ENCODE measurements at regions not wholly inside any gene's neighbourhood (a gene's known extent, or its start where the extent isn't known, plus 50 kb on each side); places are given as distances from the start of the nearest gene placed in this dataset.

DNA sequence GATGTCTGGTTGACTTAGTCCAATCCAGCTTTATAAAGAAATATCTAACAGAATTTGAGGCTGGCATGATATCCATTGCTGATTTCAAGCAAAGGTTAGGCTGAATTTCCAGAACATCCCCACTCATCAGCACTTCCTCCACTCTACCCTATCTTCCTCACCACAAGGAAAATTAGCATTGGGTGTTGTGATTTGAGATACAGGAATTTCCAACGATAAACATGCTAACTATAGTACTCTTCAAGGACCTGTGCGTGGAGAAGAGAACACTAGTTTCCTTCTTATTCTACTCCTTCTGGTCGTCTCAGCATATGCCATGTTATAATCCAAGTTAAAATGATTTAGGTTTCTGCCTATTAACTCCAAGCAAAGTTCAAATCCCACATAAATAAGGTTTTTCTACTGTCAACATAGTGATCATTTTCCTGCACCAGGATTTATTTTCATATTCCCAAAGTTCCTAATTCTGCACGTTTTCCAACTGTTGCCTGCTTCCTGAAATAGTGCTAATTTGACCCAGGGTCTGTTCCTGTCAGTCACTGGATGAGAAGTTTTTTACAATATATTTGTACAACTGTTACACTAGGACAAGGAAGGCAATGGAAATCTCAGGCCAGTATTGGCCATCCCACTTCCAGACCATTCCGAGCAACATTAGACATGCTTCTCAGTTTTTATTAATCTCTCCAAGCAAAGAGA is 177.6 kb upstream of the EDNRA start:
- H3K4me3 ChIP-seq, result no peak overlapping the region
- DNase-seq, result no peak
- no peaks in the 10 kb centered on the region for H3K4me1 ChIP-seq
- WGBS, 5 donors, result 52 to 69% (median 62%) methylated on average over 5 of the region's 5 CpGs
- no peaks in the 10 kb centered on the region for H3K27me3 ChIP-seq
- no peak overlapping the region for H3K27ac ChIP-seq
- intact Hi-C loops (cut with DNase I; ENCODE audit: low total_unique reads), result no loop called here
- TF ChIP-seq, protein P1, sequence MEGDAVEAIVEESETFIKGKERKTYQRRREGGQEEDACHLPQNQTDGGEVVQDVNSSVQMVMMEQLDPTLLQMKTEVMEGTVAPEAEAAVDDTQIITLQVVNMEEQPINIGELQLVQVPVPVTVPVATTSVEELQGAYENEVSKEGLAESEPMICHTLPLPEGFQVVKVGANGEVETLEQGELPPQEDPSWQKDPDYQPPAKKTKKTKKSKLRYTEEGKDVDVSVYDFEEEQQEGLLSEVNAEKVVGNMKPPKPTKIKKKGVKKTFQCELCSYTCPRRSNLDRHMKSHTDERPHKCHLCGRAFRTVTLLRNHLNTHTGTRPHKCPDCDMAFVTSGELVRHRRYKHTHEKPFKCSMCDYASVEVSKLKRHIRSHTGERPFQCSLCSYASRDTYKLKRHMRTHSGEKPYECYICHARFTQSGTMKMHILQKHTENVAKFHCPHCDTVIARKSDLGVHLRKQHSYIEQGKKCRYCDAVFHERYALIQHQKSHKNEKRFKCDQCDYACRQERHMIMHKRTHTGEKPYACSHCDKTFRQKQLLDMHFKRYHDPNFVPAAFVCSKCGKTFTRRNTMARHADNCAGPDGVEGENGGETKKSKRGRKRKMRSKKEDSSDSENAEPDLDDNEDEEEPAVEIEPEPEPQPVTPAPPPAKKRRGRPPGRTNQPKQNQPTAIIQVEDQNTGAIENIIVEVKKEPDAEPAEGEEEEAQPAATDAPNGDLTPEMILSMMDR (IDR thresholded peaks at IDR 0.05), result no peak
- TF ChIP-seq POLR2AphosphoS5 (IDR thresholded peaks at IDR 0.05) (no peak), EP300 (IDR thresholded peaks at IDR 0.05) (no peak), POLR2A (IDR thresholded peaks at IDR 0.05) (no peak)
- no peaks in the 10 kb centered on the region for H3K36me3 ChIP-seq
- no peaks in the 10 kb centered on the region for H3K9me3 ChIP-seq

DNA sequence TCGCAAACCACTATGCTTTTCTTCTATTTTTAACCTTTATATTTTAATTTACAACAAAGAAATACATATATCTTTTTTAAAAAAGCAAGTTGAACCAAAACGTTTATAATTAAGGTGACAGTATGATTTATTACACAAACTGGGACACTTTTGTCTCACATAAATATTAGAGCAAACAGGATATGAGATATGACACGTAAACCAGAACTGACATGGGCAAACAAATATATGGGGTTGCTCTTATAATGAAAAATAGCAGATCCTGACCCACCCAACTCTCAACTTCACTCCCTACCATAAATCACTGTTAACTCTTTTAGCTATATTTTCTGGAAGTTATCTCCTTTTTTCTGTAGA is 177.0 kb upstream of the EDNRA start:
- H3K9me3 ChIP-seq, result no peaks in the 10 kb centered on the region
- no peaks in the 10 kb centered on the region for H3K36me3 ChIP-seq
- H3K27me3 ChIP-seq, result no peaks in the 10 kb centered on the region
- intact Hi-C loops (cut with DNase I; ENCODE audit: low total_unique reads), result no loop called here
- H3K4me3 ChIP-seq, result no peak overlapping the region
- DNase-seq, result no peak
- H3K4me1 ChIP-seq, result no peaks in the 10 kb centered on the region
- H3K27ac ChIP-seq, result no peak overlapping the region
- no peak for TF ChIP-seq POLR2A (IDR thresholded peaks at IDR 0.05)
- no peak for TF ChIP-seq EP300 (IDR thresholded peaks at IDR 0.05)
- TF ChIP-seq POLR2AphosphoS5 (IDR thresholded peaks at IDR 0.05), result no peak
- TF ChIP-seq, protein P1 (IDR thresholded peaks at IDR 0.05), result no peak
- WGBS, 5 donors, result 34 to 37% (median 36%) methylated on average over 3 of the region's 3 CpGs

DNA sequence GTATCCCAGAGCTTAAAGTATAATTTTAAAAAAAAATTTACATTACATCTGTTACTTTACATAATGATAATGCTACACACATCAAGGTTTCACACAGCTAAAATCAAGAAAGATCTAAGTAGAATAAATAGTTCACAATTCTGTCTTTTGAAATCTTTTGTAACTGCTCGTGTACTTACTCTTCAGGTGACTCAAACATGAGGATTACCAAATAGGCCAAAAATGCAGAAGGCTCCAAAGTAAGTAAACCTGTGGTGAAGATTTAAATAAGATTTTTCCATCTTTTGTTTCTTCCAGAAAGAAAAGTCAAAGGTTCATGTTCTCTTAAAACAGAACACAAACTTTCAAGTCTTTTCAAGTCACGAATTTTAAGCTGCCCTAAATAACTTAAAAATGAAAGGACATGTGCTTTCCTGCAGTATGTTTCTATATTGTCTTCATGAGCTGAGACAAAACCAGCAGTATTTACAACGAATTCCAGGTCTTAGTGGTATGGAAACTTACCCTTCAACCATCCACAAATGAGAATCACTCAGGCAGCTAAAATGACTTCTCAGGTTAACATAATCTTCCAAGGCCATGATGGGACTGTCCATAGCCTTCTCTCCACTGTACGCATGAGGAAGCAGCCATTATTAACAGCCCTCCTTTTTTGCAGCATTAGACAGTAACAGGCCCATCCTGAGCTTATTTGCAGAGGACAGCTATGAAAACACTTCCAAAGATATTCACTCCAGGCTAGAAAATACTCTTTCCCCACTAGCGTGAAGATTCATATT is 172.8 kb upstream of the EDNRA start:
- H3K27ac ChIP-seq, result no peak overlapping the region
- DNase-seq, result no peak
- TF ChIP-seq, protein P1 (IDR thresholded peaks at IDR 0.05), result no peak
- TF ChIP-seq EP300 (IDR thresholded peaks at IDR 0.05), result no peak
- no peak for TF ChIP-seq POLR2A (IDR thresholded peaks at IDR 0.05)
- no peak for TF ChIP-seq POLR2AphosphoS5 (IDR thresholded peaks at IDR 0.05)
- no peak overlapping the region for H3K4me3 ChIP-seq
- no peaks in the 10 kb centered on the region for H3K36me3 ChIP-seq
- 64 to 85% (median 80%) methylated on average over 5 of the region's 5 CpGs for WGBS, 5 donors
- no peaks in the 10 kb centered on the region for H3K4me1 ChIP-seq
- H3K9me3 ChIP-seq, result no peaks in the 10 kb centered on the region
- intact Hi-C loops (cut with DNase I; ENCODE audit: low total_unique reads), result no loop called here
- H3K27me3 ChIP-seq, result no peaks in the 10 kb centered on the region

DNA sequence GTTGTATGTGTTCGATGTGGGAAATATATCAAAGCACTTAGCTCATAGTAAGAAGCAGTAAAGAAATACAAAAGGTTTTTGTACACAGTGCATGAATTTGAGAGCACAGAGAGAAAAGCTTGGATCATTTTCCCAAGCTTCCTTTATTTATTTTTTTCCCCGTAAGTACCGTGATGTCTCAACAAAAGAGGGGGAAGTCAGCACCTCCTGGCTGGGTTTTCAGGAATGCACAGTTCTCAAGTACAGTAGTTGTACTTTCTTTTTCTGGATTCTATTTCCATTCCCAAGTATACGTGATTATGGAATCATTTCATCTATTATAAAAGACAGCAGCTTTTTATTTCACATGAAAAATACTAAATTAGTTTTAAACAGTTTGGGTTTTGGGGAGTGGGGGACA is 171.5 kb upstream of the EDNRA start:
- no peaks in the 10 kb centered on the region for H3K9me3 ChIP-seq
- WGBS, 5 donors, result 48 to 64% (median 57%) methylated on average over 4 of the region's 4 CpGs
- DNase-seq, result no peak
- TF ChIP-seq EP300 (IDR thresholded peaks at IDR 0.05), result no peak
- no peak for TF ChIP-seq POLR2AphosphoS5 (IDR thresholded peaks at IDR 0.05)
- TF ChIP-seq, protein P1 (IDR thresholded peaks at IDR 0.05), result no peak
- no peak for TF ChIP-seq POLR2A (IDR thresholded peaks at IDR 0.05)
- H3K27ac ChIP-seq, result no peak overlapping the region
- no peaks in the 10 kb centered on the region for H3K27me3 ChIP-seq
- intact Hi-C loops (cut with DNase I; ENCODE audit: low total_unique reads), result no loop called here
- H3K4me1 ChIP-seq, result no peaks in the 10 kb centered on the region
- no peaks in the 10 kb centered on the region for H3K36me3 ChIP-seq
- no peak overlapping the region for H3K4me3 ChIP-seq
